GM18519 (cell line): ENCODE measurements at regions not wholly inside any gene's neighbourhood (a gene's known extent, or its start where the extent isn't known, plus 50 kb on each side); places are given as distances from the start of the nearest gene placed in this dataset.

Experiments used
- ATAC-seq: cut with Tn5 transposase; IDR thresholded peaks from one replicate; pipeline ENCODE4 v1.9.1; 2021; ENCODE audit warnings: mild to moderate bottlenecking, moderate library complexity; ENCODE audit not compliant: unreplicated experiment, low FRiP score

- ATAC-seq, result no peak
These were observed 79.0 kb upstream of the PDE10A start for GRCh38 chr6:165742047-165742446.

GRCh38 chr6:165737396-165737795 lies 74.4 kb upstream of the PDE10A start:
- no peak for ATAC-seq

GRCh38 chr6:165735065-165735464 lies 72.0 kb upstream of the PDE10A start:
- no peak for ATAC-seq

- ATAC-seq, result no peak
These were observed 70.4 kb upstream of the PDE10A start for GRCh38 chr6:165733489-165733791.

- ATAC-seq, result peak; percentile 90
These were observed 69.9 kb upstream of the PDE10A start for GRCh38 chr6:165732696-165733488.

- no peak for ATAC-seq
These were observed 66.4 kb upstream of the PDE10A start for GRCh38 chr6:165729307-165729936.

GRCh38 chr6:165728216-165728615 lies 65.2 kb upstream of the PDE10A start:
- no peak for ATAC-seq

- ATAC-seq, result no peak
These were observed 63.9 kb upstream of the PDE10A start for GRCh38 chr6:165726965-165727381.

GRCh38 chr6:165726290-165726875 lies 63.3 kb upstream of the PDE10A start:
- no peak for ATAC-seq

GRCh38 chr6:165725201-165725600 lies 62.2 kb upstream of the PDE10A start:
- ATAC-seq, result no peak

GRCh38 chr6:165723326-165723725 lies 60.3 kb upstream of the PDE10A start:
- ATAC-seq, result no peak

- ATAC-seq, result no peak
These were observed 59.0 kb upstream of the PDE10A start for GRCh38 chr6:165722022-165722421.

- no peak for ATAC-seq
These were observed 58.3 kb upstream of the PDE10A start for GRCh38 chr6:165721356-165721755.

GRCh38 chr6:165718491-165718891 lies 55.5 kb upstream of the PDE10A start:
- no peak for ATAC-seq

GRCh38 chr6:165717732-165718465 lies 54.9 kb upstream of the PDE10A start:
- ATAC-seq, result no peak

- ATAC-seq, result no peak
These were observed 53.8 kb upstream of the PDE10A start for GRCh38 chr6:165716886-165717285.

GRCh38 chr6:165715428-165715827 lies 52.4 kb upstream of the PDE10A start:
- ATAC-seq, result no peak

- no peak for ATAC-seq
These were observed 51.9 kb upstream of the PDE10A start for GRCh38 chr6:165714907-165715306.

- no peak for ATAC-seq
These were observed 50.9 kb upstream of the PDE10A start for GRCh38 chr6:165713845-165714466.
